K562 (cell line): ENCODE measurements at regions not wholly inside any gene's neighbourhood (a gene's known extent, or its start where the extent isn't known, plus 50 kb on each side); places are given as distances from the start of the nearest gene placed in this dataset.

Source experiments
- BHLHE40 ChIP-seq: IDR thresholded peaks from 2 replicates; pipeline ENCODE4 v1.6.1; 2011; ENCODE audit warnings: low read length, improper control_type of control experiment
- CGGBP1 ChIP-seq: fragments of 250-450 bp; sonication (Bioruptor Pico); IDR thresholded peaks from 2 replicates; pipeline ENCODE4 v1.9.0; 2021; ENCODE audit warnings: mild to moderate bottlenecking
- CHD1 ChIP-seq: fragments of 200-600 bp; sonication (generic); IDR thresholded peaks from one replicate; pipeline ENCODE4 v1.6.1; 2012; ENCODE audit warnings: mild to moderate bottlenecking, moderate library complexity, low read length, inconsistent platforms
- DPF2 ChIP-seq: fragments of 450-650 bp; IDR thresholded peaks from 2 replicates; pipeline ENCODE4 v1.6.1; 2016
- ETV1 ChIP-seq: fragments of 450-650 bp; conservative IDR thresholded peaks from 2 replicates; pipeline ENCODE4 v1.6.1; 2016; ENCODE audit warnings: missing genetic modification characterization, control low read depth, low read depth, missing compliant biosample characterization
- JUND ChIP-seq, 2 experiments: IDR thresholded peaks; 2 replicates in 1 of 2; 3 replicates in 1 of 2; pipeline ENCODE4 v1.6.1; 2011; ENCODE audit warnings: borderline replicate concordance in 2 of 2, low read depth in 2 of 2, low read length in 2 of 2, improper control_type of control experiment in 1 of 2, missing biosample characterization in 1 of 2, missing genetic modification characterization in 1 of 2, missing genetic modification reagents in 1 of 2
- MED1 ChIP-seq: sonication (generic); formaldehyde crosslinking; IDR thresholded peaks from 2 replicates; pipeline ENCODE4 v1.8.1; 2023; ENCODE audit warnings: missing genetic modification reagents, borderline replicate concordance
- RCOR1 ChIP-seq, 2 experiments: IDR thresholded peaks; 2 replicates each; pipeline ENCODE4 v1.6.1; 2012; ENCODE audit warnings: low read depth in 2 of 2, low read length in 2 of 2, borderline replicate concordance in 1 of 2, improper control_type of control experiment in 1 of 2
- SNIP1 ChIP-seq: fragments of 450-650 bp; IDR thresholded peaks from 2 replicates; pipeline ENCODE4 v1.7.1; 2017; ENCODE audit warnings: low read depth, mild to moderate bottlenecking
- TBP ChIP-seq: optimal IDR thresholded peaks from 2 replicates; pipeline ENCODE3; 2011; ENCODE audit warnings: low read depth, low read length, improper control_type of control experiment
- THRA ChIP-seq: fragments of 450-650 bp; IDR thresholded peaks from 2 replicates; pipeline ENCODE4 v1.6.1; 2017; ENCODE audit warnings: mild to moderate bottlenecking, moderate library complexity
- TRIM24 ChIP-seq, 2 experiments: fragments of 450-650 bp; IDR thresholded peaks; 2 replicates each; pipeline ENCODE4 v1.6.1; 2016
- XRCC5 ChIP-seq: fragments of 200-400 bp; formaldehyde crosslinking; IDR thresholded peaks from 2 replicates; pipeline ENCODE4 v1.6.1; 2017; ENCODE audit warnings: low read depth, mild to moderate bottlenecking, low read length
- ZNF140 ChIP-seq: fragments of 250-450 bp; sonication (Bioruptor Pico); IDR thresholded peaks from 2 replicates; pipeline ENCODE4 v1.8.0; 2021; ENCODE audit warnings: moderate library complexity, mild to moderate bottlenecking, inconsistent platforms
- ZNF311 ChIP-seq: fragments of 250-450 bp; sonication (Bioruptor Pico); IDR thresholded peaks from 2 replicates; pipeline ENCODE4 v1.4.0; 2020; ENCODE audit warnings: mild to moderate bottlenecking, moderate library complexity
- ZNF512 ChIP-seq: IDR thresholded peaks from 2 replicates; pipeline ENCODE4 v1.6.1; 2016; ENCODE audit warnings: missing genetic modification characterization, missing compliant biosample characterization
- ZZZ3 ChIP-seq: fragments of 450-650 bp; IDR thresholded peaks from 2 replicates; pipeline ENCODE4 v1.6.1; 2016; ENCODE audit warnings: antibody characterized with exemption, mild to moderate bottlenecking, moderate library complexity

GRCh38 chr2:111624411-111625156, 259.4 kb downstream of the ANAPC1 start (continued):
- no peak for TF ChIP-seq DPF2
- TF ChIP-seq THRA: no peak
- TF ChIP-seq JUND (IDR thresholded peaks at IDR 0.05; ENCODE audit: borderline replicate concordance, low read depth, low read length): peak; percentile 19; the same call in 1 of the 2 replicates
- TF ChIP-seq JUND (tag; IDR thresholded peaks at IDR 0.05; ENCODE audit: borderline replicate concordance, low read depth, low read length): peak; percentile 36; the same call in 1 of the 3 replicates
- no peak for TF ChIP-seq XRCC5
- TF ChIP-seq RCOR1 (IDR thresholded peaks at IDR 0.05; ENCODE audit: borderline replicate concordance in 1 of 2, low read depth in 2 of 2, low read length in 2 of 2): peak in 1 of 2 experiments; percentile 85; a peak in 2 of 4 replicates
- no peak for TF ChIP-seq BHLHE40
- TF ChIP-seq CHD1: no peak
- TF ChIP-seq ZNF512 (tag): no peak
- no peak for TF ChIP-seq ZNF311
- TF ChIP-seq ETV1: peak; percentile 36; the same call in 1 of the 2 replicates
- TF ChIP-seq MED1 (CRISPR knock-in tag): no peak
- TF ChIP-seq TRIM24 (IDR thresholded peaks at IDR 0.05): peak; percentile 23 to 68; a peak in 1 of 4 replicates
- TF ChIP-seq CGGBP1 (CRISPR knock-in tag): no peak
- TF ChIP-seq TBP: no peak
- no peak for TF ChIP-seq ZNF140 (CRISPR knock-in tag)
- TF ChIP-seq SNIP1: no peak
- no peak for TF ChIP-seq ZZZ3
